Stimulated activated CD8-positive, alpha-beta memory T cell treated with anti-CD3 and anti-CD28 coated beads, Interleukin-2, amount 100 ng/mL, for 1 hour (primary cell): ENCODE measurements at regions not wholly inside any gene's neighbourhood (a gene's known extent, or its start where the extent isn't known, plus 50 kb on each side); places are given as distances from the start of the nearest gene placed in this dataset.

ENCODE experiments used
- DNase-seq, 2 donors: peaks; one replicate each; pipeline ENCODE4 v3.0.0-alpha.2; 2020; ENCODE audit warnings: low read depth in 2 of 2

DNA sequence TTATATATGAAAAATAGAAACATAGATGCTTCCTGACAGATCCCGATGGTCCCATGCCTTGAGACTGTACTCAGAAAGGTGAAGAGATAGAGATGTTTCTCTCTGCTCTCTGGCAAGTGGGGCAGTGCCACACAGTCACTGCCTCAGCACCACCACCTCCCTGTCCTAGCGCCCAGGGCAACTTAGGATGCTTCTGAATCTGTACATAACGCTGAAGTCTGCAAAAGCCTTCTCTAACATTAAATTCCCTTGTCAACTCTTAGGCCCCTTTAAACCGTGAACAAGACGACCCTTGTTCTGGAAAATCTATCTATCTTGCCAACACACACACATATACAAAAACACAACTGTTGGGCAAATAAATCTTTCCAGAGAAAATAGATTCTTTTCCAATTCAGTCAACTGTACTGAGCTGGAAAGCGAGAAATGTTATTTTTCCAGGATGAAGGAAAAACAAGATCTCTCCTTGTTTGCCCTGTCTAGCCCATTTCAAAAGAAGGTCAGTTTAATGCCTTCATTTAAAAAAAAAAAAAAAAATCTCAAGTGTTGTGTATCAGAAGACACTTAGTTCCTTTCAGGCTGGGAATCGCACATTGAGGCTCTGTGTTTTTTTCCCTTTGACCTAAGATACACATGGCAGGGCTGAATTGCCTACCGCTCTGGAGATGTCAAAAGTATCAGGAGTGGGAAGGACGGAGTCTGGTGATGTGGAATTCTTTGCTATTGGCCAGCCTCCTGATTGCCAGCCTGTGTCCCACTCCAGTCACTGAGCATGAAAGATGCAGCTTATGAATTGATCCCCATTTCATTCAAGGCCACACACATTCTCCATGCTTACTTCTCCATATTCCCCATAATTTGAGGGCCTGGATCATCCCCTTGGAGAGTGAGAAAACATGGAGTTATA is 241.4 kb downstream of the LACC1 start:
- no peak for DNase-seq

- no peak for DNase-seq
Observed at GRCh38 chr13:44124352-44124751, 244.6 kb downstream of the LACC1 start.

GRCh38 chr13:44125943-44126469 is 246.3 kb downstream of the LACC1 start:
- no peak for DNase-seq

DNA sequence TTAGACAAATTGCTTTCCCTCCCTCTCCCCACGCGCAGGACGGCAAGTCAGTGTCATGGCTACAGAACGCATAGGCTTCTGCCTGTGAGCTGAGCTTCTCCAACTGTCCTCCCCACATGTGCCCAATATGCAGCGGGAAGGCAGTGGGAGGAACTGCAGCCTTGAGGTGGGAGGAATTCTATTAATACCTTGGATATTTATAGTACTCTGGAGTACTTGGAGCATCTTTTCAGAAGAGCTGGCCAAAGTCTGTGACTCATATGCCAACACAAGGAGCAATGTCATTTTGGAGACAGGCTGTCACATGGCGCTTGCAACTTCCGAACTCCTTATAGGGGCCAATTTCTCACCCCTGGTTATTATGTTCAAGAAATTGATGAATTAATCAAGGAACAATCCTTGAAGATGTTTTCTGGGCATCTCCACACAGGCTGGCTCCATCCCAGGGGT is 245.0 kb upstream of the SERP2 start:
- DNase-seq: no peak

GRCh38 chr13:44129418-44129817 is 244.2 kb upstream of the SERP2 start:
- no peak for DNase-seq

- DNase-seq: no peak
Observed at GRCh38 chr13:44131069-44131614, 242.5 kb upstream of the SERP2 start.

GRCh38 chr13:44132710-44133109 is 240.9 kb upstream of the SERP2 start:
- no peak for DNase-seq

DNA sequence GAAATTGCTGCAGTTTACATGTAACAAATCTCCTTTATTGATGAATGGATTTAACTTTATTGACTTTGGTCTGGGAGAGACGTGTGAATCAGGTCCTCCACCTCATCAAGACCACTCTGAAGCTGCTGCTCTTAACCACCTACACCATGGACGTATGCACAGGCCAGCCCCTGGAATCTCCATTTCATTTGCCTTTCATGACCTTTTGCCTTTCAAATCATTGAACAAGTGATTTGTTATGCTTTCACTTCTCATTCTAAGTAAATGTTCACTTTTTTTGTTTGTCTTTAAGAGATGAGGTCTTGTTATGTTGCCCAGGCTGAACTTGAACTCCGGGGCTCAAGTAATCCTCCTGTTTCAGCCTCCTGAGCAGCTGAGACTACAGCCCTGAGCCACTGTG is 240.0 kb upstream of the SERP2 start:
- DNase-seq: no peak

DNA sequence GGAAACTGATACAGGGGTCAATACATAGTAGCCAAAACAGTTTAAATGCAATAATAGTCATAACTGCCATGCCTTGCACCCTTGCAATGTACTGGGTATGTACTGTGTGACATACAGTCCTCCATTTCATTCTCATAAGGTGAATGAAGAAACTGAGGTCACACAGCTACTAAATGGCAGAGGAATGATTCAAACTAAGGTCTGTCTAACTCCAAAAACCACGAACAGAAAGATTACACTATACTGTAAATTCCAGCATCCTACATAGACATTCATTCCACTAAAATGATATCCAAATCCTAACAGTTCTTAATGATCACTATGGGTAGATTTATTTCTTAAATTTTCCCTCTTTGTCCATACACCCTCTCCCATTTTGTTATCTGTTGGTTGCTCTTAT is 238.1 kb upstream of the SERP2 start:
- DNase-seq: no peak

- no peak for DNase-seq
Observed at GRCh38 chr13:44136696-44137268, 236.8 kb upstream of the SERP2 start.

GRCh38 chr13:44137466-44137865 is 236.2 kb upstream of the SERP2 start:
- DNase-seq: no peak

DNA sequence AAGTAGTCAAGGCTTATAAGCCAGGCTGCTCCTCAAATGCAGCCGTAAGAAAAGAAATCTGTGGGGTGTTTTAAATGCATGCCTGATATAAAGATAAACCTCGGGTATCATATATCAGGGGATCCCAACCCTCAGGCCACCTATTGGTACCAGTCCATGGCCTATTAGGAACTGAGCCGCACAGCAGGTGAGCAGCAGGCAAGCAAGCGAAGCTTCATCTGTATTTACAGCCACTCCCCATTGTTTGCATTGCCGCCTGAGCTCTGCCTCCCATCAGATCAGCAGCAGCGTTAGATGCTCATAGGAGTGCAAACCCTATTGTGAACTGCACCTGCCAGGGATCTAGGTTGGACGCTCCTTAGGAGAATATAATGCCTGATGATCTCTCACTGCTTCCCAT is 233.5 kb upstream of the SERP2 start:
- no peak for DNase-seq

DNA sequence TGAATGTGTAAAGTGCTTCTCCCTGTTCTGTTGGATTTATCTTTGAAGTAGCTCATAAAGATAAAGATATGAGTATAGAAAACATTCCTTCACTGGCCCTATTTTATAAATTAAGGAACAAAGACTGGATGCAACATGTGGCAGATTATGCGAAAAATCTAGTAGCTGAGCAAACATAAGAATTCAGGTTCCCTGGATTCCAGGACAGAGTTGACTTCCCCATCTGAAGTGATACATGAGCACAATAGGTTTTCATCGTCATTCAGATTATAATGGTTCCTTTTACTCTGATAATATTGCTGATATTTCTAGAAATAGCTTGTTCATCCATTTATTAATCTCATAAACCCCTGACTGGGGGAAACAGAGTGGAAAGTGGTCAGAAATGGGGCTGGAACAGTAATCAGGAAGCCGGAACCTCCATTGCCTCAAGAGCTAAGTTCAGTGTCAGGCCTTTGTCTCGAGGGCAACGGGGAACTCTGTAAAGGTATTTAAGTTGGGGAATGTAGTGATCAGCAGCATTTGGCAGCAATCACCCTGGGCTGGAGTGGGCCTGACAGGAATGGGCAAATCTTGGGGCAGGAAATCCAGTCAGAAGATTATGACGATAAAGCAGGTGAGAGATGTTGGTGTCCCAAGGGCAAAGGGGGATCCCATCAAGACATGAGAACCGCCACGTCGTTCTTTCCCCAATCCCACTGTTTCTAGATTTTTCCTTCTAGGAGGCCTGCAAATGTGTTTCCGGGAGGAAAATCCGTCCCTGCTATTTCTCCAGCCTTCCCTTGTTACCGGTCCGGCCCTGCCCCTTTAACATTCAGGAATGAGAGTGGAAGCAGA is 232.5 kb upstream of the SERP2 start:
- DNase-seq: no peak

DNA sequence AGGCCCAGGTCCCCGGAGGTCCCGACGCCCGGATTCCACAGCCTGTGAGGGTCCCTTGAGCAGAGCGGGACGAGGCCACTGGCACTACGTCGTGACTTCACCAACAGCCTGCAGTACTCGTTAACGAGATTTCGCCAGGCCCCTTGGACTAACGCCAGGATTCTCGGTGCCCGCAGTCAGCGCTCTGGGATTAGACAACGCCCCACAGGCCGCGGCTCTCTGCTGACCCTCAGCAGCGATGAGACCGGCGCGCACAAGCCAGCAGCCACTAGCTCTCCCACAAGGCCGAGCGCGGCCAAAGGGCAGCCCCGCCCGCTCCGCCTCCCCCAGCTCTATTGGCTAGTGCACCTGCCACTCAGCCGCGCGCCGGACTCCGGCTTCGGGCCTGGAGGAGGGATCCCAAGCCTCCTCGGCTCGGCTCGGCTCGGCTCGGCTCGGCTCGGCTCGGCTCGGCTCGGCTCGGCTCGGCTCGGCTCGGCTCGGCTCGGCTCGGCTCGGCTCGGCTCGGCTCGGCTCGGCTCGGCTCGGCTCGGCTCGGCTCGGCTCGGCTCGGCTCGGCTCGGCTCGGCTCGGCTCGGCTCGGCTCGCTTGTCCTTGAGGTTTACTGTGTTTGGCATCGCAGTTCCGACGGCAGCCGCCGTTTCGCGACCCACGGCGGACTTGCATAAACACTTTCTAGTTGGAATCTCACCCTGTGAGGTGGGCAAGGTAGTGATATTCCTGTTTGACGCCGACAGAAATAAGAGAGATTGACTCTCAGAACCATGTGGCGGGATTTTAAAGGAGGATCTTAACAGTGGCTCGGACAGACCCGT is 231.7 kb upstream of the SERP2 start:
- peak; percentile 87 to 91 for DNase-seq

DNA sequence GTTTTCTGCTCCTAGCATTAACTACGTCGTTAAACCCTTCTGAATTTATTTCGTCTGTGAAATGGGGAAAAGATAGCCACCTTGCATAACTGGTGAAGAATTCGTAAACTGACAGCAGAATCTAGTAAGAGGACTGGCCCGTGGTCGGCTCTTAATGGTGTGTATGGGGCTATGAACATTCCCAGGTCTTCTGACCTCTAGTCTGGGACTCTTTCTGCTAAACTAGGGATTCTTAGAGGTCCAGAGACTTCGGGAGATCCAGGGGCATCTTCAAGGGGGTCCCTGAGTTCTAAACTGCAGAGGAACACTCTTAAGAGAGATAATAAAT is 231.1 kb upstream of the SERP2 start:
- no peak for DNase-seq

DNA sequence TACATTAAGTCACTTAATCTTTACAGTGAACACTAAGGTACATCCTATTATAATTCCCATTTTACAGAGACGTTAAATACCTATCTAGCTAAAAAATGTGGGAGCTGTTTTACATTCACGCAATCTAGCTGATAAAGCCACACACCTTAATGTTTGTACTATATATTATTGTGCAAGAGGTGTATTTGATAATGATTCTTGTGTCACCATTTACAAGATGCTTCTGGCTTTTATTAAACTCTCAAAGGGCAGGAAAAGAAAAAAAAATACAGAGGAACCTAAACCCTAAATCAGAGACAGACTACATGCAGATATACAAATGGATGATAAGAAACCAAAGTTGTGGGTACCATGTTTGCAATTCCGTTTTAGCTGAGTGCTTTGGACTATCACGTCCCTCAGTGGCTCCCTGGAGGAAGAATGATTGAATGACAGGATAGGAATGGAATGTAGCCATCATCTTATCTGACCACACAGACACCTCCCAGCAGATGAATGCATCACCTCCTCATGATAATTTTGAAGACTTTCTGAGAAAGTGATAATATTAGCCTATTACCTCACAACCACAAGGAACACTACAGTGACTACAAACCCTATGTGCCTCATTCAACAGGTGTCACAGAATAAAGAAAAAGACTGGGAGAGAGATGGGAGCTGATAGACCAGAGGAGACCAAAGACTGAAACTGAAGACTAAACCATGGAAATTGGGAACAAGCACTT is 230.5 kb upstream of the SERP2 start:
- no peak for DNase-seq

- no peak for DNase-seq
Observed at GRCh38 chr13:44146138-44146537, 227.5 kb upstream of the SERP2 start.

- no peak for DNase-seq
Observed at GRCh38 chr13:44147233-44147632, 226.4 kb upstream of the SERP2 start.

DNA sequence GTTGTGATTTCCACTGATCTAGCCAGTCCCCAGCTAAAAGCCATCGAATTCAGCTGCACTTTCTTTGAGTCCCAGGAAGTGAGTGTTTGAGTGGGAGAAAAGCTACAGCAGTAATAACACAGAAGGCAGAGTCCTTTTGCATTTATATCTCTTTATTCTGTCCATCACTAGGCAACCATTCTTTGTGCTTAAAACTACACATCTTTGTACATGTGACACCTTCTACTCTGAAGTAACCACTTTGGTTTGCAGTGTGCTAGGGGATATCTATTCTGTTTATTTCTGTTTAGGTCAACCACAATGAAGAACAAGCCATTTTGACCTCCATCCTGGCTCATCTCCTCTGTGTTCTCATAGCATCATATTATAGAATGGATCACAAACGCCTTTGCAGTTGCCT is 226.0 kb upstream of the SERP2 start:
- DNase-seq: no peak

DNA sequence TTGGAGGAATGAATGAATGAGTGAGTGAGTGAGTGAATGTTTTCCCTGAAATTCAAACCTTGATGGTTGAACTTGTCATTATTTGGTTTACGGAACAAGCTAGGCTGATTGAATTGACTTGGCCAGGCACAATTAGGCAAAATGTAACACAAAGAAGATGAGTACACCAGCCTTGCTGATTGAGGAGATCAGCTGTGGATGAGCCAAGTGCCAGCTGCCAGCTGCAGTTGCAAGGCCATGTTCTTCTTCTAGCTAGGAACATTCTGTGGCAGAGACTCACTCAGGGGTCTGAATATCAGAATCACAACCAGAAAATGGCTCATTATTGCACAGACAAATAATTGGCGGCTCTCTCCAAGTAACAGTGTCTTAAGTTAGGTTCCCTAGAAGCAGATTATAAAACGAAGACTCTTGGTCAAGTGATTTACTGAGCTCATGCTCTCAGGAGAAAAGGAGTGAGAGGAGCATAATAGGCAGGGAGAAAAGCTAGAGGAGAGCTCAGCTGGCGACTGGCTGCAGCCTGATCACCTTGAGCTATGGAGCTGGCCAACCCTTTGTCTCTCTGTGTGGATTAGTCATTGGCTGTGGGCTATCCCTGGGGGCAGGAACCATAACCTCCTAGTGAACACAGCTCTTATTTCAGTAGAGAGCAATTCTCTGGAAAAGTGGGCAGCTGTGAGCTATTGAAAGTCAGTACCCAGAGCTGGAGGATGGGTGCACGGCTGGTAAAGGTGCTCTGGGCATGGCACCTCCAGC is 225.3 kb upstream of the SERP2 start:
- no peak for DNase-seq
